ENCODE measurements at regions not wholly inside any gene's neighbourhood (a gene's known extent, or its start where the extent isn't known, plus 50 kb on each side); places are given as distances from the start of the nearest gene placed in this dataset.

DNA sequence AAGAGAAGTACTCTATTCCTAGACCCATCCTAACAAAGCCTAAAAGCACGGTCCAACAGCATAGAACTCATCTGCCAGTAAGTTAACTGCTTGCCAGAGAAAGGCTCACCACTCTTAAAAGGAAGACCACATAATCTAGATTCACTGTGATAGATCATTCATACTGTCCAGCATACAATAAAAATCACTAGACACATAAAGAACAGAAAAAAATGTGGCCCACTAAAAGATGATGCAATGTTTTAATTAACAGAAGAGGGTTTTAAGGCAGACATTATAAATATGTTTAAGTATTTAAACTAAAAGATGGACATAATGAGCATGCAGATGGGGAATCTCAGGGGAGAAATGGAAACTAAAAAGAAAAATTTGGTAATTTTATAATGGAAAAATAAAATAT is 157.5 kb upstream of the CDH4 start:
- H2BK20ac ChIP-seq (ENCODE audit: low read depth, low read length) = no peak overlapping the region
- dilution Hi-C loops (cut with HindIII; ENCODE audit: low sequenced_read_pairs, unreplicated experiment) = no loop called here
- H2AK5ac ChIP-seq (ENCODE audit: low read depth, low read length) = no peak overlapping the region
- ChIA-PET CTCF (no interaction called here), POLR2A (ENCODE audit: unreplicated experiment) (no interaction called here)
- H3K4ac ChIP-seq (ENCODE audit: low read depth, low read length) = no peak overlapping the region
- no peak overlapping the region for H3K56ac ChIP-seq (ENCODE audit: extremely low read depth, insufficient read depth, low read length)
- no peak overlapping the region for H2AK9ac ChIP-seq (replicated peaks; ENCODE audit: low read depth, low read length, poor library complexity)
- H3K27ac ChIP-seq (ENCODE audit: insufficient read depth, low read length) = no peak overlapping the region
- no peak overlapping the region for H2BK120ac ChIP-seq (ENCODE audit: low read depth, low read length)
- no peak for ATAC-seq (ENCODE audit: low read depth)
- WGBS, 2 experiments (ENCODE audit: extremely low coverage in 2 of 2, insufficient read length in 1 of 2) = no CpG with 5 or more reads among the region's 1 CpG
- no peak overlapping the region for H4K5ac ChIP-seq (ENCODE audit: low read depth, low read length)
- H2BK5ac ChIP-seq (ENCODE audit: low read depth, low read length, poor library complexity, severe bottlenecking) = no peak overlapping the region
- no peaks in the 10 kb centered on the region for H4K20me1 ChIP-seq (ENCODE audit: insufficient read depth, low read length)
- H2BK15ac ChIP-seq (ENCODE audit: low read depth, low read length) = no peak overlapping the region
- no peak overlapping the region for H3K4me2 ChIP-seq (ENCODE audit: low read depth, low read length)
- DNase-seq = no peak
- in situ Hi-C loops (cut with MboI; ENCODE audit: low sequenced_read_pairs) = no loop called here
- H3K79me1 ChIP-seq (ENCODE audit: low read depth in 1 of 2, low read length in 2 of 2) = no peaks in the 10 kb centered on the region
- intact Hi-C loops (cut with micrococcal nuclease) = no loop called here
- H2AFZ ChIP-seq (replicated peaks; ENCODE audit: low read length, poor library complexity) = no peak overlapping the region
- no peak overlapping the region for H3K14ac ChIP-seq (replicated peaks; ENCODE audit: low read depth, low read length)
- no peak overlapping the region for H3K18ac ChIP-seq (ENCODE audit: low read depth, low read length)
- no peaks in the 10 kb centered on the region for H3K36me3 ChIP-seq (ENCODE audit: control insufficient read depth, insufficient read depth, low read length)
- no peak overlapping the region for H4K8ac ChIP-seq (ENCODE audit: low read depth in 2 of 2, low read length in 2 of 2)
- H3K4me3 ChIP-seq (ENCODE audit: insufficient read depth, low read depth, low read length) = no peak overlapping the region
- H3K9me3 ChIP-seq (ENCODE audit: control insufficient read depth, insufficient read depth, low read length) = peaks cover 5% of the 10 kb centered on the region
- no TSS peak for BruUV-seq (replicated peaks)
- TF ChIP-seq BHLHE40 (IDR thresholded peaks at IDR 0.05; ENCODE audit: low read depth, low read length) (no peak), MAFK (IDR thresholded peaks at IDR 0.05; ENCODE audit: low read depth, low read length) (no peak), RAD21 (IDR thresholded peaks at IDR 0.05; ENCODE audit: low read length) (no peak), RCOR1 (IDR thresholded peaks at IDR 0.05; ENCODE audit: insufficient replicate concordance, low read length) (no peak), CHD1 (IDR thresholded peaks at IDR 0.05; ENCODE audit: low read depth, low read length) (no peak), FOS (IDR thresholded peaks at IDR 0.05; ENCODE audit: low read depth, low read length) (no peak), MAZ (IDR thresholded peaks at IDR 0.05; ENCODE audit: borderline replicate concordance, low read depth, low read length) (no peak), RFX5 (IDR thresholded peaks at IDR 0.05; ENCODE audit: low read depth, low read length) (no peak), NFE2L2 (IDR thresholded peaks at IDR 0.05; ENCODE audit: low read depth, low read length) (no peak), POLR2A (IDR thresholded peaks at IDR 0.05; ENCODE audit: low read depth, low read length) (no peak), CEBPB (IDR thresholded peaks at IDR 0.05; ENCODE audit: low read depth, low read length) (no peak), SMC3 (IDR thresholded peaks at IDR 0.05; ENCODE audit: low read depth, low read length) (no peak), MXI1 (IDR thresholded peaks at IDR 0.05; ENCODE audit: borderline replicate concordance, low read depth, low read length) (no peak)
- TF ChIP-seq, protein P1, sequence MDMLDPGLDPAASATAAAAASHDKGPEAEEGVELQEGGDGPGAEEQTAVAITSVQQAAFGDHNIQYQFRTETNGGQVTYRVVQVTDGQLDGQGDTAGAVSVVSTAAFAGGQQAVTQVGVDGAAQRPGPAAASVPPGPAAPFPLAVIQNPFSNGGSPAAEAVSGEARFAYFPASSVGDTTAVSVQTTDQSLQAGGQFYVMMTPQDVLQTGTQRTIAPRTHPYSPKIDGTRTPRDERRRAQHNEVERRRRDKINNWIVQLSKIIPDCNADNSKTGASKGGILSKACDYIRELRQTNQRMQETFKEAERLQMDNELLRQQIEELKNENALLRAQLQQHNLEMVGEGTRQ (IDR thresholded peaks at IDR 0.05; ENCODE audit: low read depth, low read length) = no peak
- TF ChIP-seq, protein P2, sequence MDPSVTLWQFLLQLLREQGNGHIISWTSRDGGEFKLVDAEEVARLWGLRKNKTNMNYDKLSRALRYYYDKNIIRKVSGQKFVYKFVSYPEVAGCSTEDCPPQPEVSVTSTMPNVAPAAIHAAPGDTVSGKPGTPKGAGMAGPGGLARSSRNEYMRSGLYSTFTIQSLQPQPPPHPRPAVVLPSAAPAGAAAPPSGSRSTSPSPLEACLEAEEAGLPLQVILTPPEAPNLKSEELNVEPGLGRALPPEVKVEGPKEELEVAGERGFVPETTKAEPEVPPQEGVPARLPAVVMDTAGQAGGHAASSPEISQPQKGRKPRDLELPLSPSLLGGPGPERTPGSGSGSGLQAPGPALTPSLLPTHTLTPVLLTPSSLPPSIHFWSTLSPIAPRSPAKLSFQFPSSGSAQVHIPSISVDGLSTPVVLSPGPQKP (IDR thresholded peaks at IDR 0.05; ENCODE audit: borderline replicate concordance, low read depth, low read length) = no peak
- TF ChIP-seq, protein P3, sequence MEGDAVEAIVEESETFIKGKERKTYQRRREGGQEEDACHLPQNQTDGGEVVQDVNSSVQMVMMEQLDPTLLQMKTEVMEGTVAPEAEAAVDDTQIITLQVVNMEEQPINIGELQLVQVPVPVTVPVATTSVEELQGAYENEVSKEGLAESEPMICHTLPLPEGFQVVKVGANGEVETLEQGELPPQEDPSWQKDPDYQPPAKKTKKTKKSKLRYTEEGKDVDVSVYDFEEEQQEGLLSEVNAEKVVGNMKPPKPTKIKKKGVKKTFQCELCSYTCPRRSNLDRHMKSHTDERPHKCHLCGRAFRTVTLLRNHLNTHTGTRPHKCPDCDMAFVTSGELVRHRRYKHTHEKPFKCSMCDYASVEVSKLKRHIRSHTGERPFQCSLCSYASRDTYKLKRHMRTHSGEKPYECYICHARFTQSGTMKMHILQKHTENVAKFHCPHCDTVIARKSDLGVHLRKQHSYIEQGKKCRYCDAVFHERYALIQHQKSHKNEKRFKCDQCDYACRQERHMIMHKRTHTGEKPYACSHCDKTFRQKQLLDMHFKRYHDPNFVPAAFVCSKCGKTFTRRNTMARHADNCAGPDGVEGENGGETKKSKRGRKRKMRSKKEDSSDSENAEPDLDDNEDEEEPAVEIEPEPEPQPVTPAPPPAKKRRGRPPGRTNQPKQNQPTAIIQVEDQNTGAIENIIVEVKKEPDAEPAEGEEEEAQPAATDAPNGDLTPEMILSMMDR (conservative IDR thresholded peaks at IDR 0.05; ENCODE audit: low read depth, low read length) = no peak
- H3K9me1 ChIP-seq (ENCODE audit: insufficient read depth, low read length) = no peaks in the 10 kb centered on the region
- H3K27me3 ChIP-seq (ENCODE audit: control insufficient read depth, insufficient read depth, low read length) = no peaks in the 10 kb centered on the region
- no peaks in the 10 kb centered on the region for H3K4me1 ChIP-seq (ENCODE audit: control insufficient read depth, insufficient read depth, low read length)
- H4K91ac ChIP-seq (ENCODE audit: insufficient read depth, low read depth, low read length) = no peak overlapping the region
- no peak overlapping the region for H3K9ac ChIP-seq (ENCODE audit: low read depth, low read length)
- no peak overlapping the region for H3K23ac ChIP-seq (ENCODE audit: low read depth, low read length)
